Mesodermal cell (in vitro differentiated cells): ENCODE measurements at regions not wholly inside any gene's neighbourhood (a gene's known extent, or its start where the extent isn't known, plus 50 kb on each side); places are given as distances from the start of the nearest gene placed in this dataset.

Source experiments
- H3K27ac ChIP-seq: 2 replicates; pipeline ENCODE4 v1.7.0; 2013; ENCODE audit warnings: mild to moderate bottlenecking, low read depth, low read length, moderate library complexity; ENCODE audit not compliant: severe bottlenecking
- H3K36me3 ChIP-seq: 2 replicates; pipeline ENCODE4 v1.7.1; 2013; ENCODE audit warnings: mild to moderate bottlenecking, low read length, moderate library complexity; ENCODE audit not compliant: control insufficient read depth, insufficient read depth
- H3K4me1 ChIP-seq: one replicate; pipeline ENCODE4 v1.7.1; 2013; ENCODE audit warnings: mild to moderate bottlenecking, low read length; ENCODE audit not compliant: insufficient read depth, control insufficient read depth, poor library complexity, severe bottlenecking
- H3K4me3 ChIP-seq: 2 replicates; pipeline ENCODE4 v1.7.0; 2013; ENCODE audit warnings: low read length, control low read depth, mild to moderate bottlenecking; ENCODE audit not compliant: insufficient read depth, poor library complexity, severe bottlenecking; ENCODE audit errors: extremely low read depth
- H3K9me3 ChIP-seq: 2 replicates; pipeline ENCODE4 v1.7.1; 2013; ENCODE audit warnings: mild to moderate bottlenecking, low read length, moderate library complexity; ENCODE audit not compliant: control insufficient read depth
- WGBS, 2 experiments: methylation state at CpG; one replicate each; pipeline ENCODE4 v1.1.5; 2013; ENCODE audit warnings: missing lambda C conversion rate in 2 of 2; ENCODE audit not compliant: insufficient coverage in 2 of 2; 5-methylcytosine and 5-hydroxymethylcytosine counted together

DNA sequence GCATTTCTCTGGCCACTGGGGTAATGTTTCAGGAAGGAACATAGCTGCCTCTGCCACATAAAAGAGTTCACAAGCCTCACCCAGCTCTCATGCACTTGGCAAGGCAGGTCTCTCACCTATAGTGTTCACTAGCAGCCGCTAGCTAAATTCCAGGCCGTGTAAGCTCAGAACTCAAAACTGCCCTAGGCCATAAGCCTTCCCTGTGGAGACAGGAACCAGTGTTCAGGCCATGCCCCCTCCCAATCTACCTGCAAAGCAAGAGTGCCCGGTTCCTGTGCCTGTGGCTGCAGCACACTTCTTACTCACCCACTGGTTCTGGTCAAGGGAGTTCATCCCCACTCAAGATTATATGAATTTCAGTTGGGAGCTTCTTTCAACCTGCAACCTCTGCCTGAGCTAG, 60.7 kb upstream of the ZNF169 start:
- no peak overlapping the region for H3K27ac ChIP-seq
- H3K36me3 ChIP-seq, result peaks cover 3% of the 10 kb centered on the region
- WGBS, 2 experiments, result 89 to 91% methylated on average over 3 of the region's 3 CpGs
- H3K9me3 ChIP-seq, result peaks cover 10% of the 10 kb centered on the region
- no peaks in the 10 kb centered on the region for H3K4me1 ChIP-seq
- H3K4me3 ChIP-seq, result no peak overlapping the region

DNA sequence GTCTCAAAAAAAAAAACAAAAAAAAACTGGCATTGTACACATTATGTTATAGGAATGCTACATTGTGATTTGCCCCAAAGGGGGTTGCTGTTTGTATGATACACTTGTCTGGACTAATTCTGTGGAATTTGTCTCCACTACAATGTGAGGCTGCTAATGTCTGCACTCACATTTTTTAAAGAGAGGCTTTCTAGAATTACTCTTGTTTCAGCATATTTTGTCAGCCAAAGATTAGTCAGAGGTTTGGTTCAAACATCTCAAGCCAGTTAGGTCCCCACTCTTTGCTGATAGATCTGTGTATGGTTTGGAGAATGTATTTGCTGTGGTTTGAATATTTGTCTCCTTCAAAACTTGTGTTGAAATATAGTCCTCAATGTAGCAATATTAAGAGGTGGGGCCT, 59.3 kb upstream of the ZNF169 start:
- H3K4me3 ChIP-seq, result no peak overlapping the region
- H3K36me3 ChIP-seq, result no peaks in the 10 kb centered on the region
- H3K27ac ChIP-seq, result no peak overlapping the region
- H3K4me1 ChIP-seq, result no peaks in the 10 kb centered on the region
- peaks cover 10% of the 10 kb centered on the region for H3K9me3 ChIP-seq

DNA sequence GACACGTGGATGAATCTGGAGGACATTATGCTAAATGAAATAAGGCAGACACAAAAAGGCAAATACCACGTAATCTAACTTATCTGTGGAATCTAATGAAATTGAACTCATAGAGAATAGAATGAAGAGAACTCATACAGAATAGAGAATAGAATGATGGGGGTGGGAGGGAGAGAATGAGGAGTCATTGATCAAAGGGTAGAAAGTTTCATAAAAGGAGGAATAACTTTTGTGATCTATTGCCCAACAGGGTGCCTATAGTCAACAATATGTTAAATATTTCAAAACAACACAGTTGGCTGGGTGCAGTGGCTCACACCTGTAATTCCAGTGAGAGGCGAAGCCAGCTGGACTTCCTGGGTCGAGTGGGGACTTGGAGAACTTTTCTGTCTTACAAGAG, 54.9 kb upstream of the ZNF169 start:
- Histone ChIP-seq H3K9me3 (peaks cover 4% of the 10 kb centered on the region), H3K36me3 (no peaks in the 10 kb centered on the region), H3K4me3 (no peak overlapping the region), H3K4me1 (no peaks in the 10 kb centered on the region), H3K27ac (no peak overlapping the region)
- WGBS, 2 experiments, result 100% methylated on average over 2 of the region's 4 CpGs; no CpG with 5 or more reads in 1 of the 2 experiments

DNA sequence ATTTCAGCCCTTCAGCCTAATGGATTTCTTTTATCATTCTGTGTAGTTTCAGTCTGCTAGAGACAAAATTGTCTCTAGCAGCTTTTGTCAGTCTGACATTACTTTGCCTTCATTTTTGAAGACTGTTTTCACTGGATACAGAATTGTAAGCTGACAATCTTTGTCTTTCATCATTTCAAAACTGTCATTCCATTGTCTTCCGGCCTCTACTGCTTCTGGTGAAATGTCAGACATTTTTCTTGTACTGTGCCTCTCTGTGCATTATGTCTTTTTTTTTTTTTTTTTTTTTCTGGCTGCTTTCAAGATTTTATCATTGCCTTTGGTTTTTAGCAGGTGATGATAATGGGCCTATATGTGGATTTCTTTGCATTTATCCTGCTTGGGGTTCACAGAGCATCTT, 51.3 kb upstream of the ZNF169 start:
- Histone ChIP-seq H3K27ac (no peak overlapping the region), H3K9me3 (peaks cover under 1% of the 10 kb centered on the region), H3K36me3 (no peaks in the 10 kb centered on the region), H3K4me1 (peaks cover 8% of the 10 kb centered on the region), H3K4me3 (no peak overlapping the region)
- 100% methylated on average over 1 of the region's 1 CpG; no CpG with 5 or more reads in 1 of the 2 experiments for WGBS, 2 experiments
